ENCODE measurements at regions not wholly inside any gene's neighbourhood (a gene's known extent, or its start where the extent isn't known, plus 50 kb on each side); places are given as distances from the start of the nearest gene placed in this dataset.

DNA sequence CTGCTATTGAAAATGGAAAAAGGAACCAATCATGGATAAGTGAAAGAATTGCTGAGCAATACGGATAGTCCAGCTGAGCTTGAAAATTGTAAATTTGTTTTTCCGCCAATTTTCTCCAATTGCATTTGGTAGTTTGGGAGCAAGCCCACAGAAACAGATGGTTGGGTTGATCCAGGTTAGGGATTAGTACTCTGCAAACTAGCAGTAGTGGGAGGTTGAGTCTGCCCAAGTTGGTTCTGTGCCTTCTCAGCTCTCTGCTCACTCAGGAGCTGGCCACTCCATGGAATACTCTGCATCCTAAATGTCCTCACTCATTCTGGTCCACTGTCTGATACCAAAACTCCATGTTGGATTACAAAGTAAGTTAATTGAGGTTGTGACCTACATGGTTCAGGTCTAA, 361.1 kb upstream of the ATP2B1 start:
- BruUV-seq (replicated peaks): no TSS peak
- ATAC-seq (no peak), DNase-seq (ENCODE audit: low read depth, low spot score) (no peak), FAIRE-seq (no peak)
- no peak overlapping the region for H2AFZ ChIP-seq (ENCODE audit: control insufficient read depth, low read depth, low read length)
- no peaks in the 10 kb centered on the region for H3K9me3 ChIP-seq (replicated peaks; ENCODE audit: control insufficient read depth, insufficient read depth, low read length)
- 90% methylated on average over 2 of the region's 2 CpGs for WGBS (ENCODE audit: insufficient coverage, insufficient replicate concordance, low lambda C conversion rate, missing lambda C conversion rate)
- H3K36me3 ChIP-seq (ENCODE audit: control insufficient read depth in 2 of 2, insufficient read depth in 2 of 2, low read length in 1 of 2): no peaks in the 10 kb centered on the region
- TF ChIP-seq NR2F1 (conservative IDR thresholded peaks at IDR 0.05) (no peak), NFXL1 (IDR thresholded peaks at IDR 0.05; ENCODE audit: borderline replicate concordance) (no peak), SUPT20H (IDR thresholded peaks at IDR 0.05; ENCODE audit: borderline replicate concordance, control insufficient read depth, low read depth, low read length) (no peak), POLR2A (IDR thresholded peaks at IDR 0.05; ENCODE audit: low read depth, low read length) (no peak), HDAC6 (IDR thresholded peaks at IDR 0.05; ENCODE audit: unreplicated experiment) (no peak), HCFC1 (IDR thresholded peaks at IDR 0.05; ENCODE audit: low read length) (no peak), IRF3 (IDR thresholded peaks at IDR 0.05) (no peak), NFYA (IDR thresholded peaks at IDR 0.05; ENCODE audit: borderline replicate concordance, low read depth, low read length) (no peak), MYB (IDR thresholded peaks at IDR 0.05; ENCODE audit: borderline replicate concordance, low read depth, low read length) (no peak), SMARCA5 (IDR thresholded peaks at IDR 0.05) (no peak), CREM (IDR thresholded peaks at IDR 0.05; ENCODE audit: low read depth) (no peak), YY1 (IDR thresholded peaks at IDR 0.05; ENCODE audit: low read depth, low read length) (no peak), E4F1 (IDR thresholded peaks at IDR 0.05; ENCODE audit: borderline replicate concordance, partially characterized antibody) (no peak), RUNX3 (IDR thresholded peaks at IDR 0.05; ENCODE audit: low read length) (no peak), BMI1 (IDR thresholded peaks at IDR 0.05; ENCODE audit: borderline replicate concordance) (no peak), BHLHE40 (IDR thresholded peaks at IDR 0.05; ENCODE audit: borderline replicate concordance in 1 of 2, low read depth in 2 of 2, low read length in 1 of 2) (no peak), TBL1XR1 (IDR thresholded peaks at IDR 0.05; ENCODE audit: low read depth, low read length) (no peak)
- TF ChIP-seq, protein P1, sequence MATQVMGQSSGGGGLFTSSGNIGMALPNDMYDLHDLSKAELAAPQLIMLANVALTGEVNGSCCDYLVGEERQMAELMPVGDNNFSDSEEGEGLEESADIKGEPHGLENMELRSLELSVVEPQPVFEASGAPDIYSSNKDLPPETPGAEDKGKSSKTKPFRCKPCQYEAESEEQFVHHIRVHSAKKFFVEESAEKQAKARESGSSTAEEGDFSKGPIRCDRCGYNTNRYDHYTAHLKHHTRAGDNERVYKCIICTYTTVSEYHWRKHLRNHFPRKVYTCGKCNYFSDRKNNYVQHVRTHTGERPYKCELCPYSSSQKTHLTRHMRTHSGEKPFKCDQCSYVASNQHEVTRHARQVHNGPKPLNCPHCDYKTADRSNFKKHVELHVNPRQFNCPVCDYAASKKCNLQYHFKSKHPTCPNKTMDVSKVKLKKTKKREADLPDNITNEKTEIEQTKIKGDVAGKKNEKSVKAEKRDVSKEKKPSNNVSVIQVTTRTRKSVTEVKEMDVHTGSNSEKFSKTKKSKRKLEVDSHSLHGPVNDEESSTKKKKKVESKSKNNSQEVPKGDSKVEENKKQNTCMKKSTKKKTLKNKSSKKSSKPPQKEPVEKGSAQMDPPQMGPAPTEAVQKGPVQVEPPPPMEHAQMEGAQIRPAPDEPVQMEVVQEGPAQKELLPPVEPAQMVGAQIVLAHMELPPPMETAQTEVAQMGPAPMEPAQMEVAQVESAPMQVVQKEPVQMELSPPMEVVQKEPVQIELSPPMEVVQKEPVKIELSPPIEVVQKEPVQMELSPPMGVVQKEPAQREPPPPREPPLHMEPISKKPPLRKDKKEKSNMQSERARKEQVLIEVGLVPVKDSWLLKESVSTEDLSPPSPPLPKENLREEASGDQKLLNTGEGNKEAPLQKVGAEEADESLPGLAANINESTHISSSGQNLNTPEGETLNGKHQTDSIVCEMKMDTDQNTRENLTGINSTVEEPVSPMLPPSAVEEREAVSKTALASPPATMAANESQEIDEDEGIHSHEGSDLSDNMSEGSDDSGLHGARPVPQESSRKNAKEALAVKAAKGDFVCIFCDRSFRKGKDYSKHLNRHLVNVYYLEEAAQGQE (IDR thresholded peaks at IDR 0.05; ENCODE audit: low read depth, low read length): no peak
- H4K20me1 ChIP-seq (ENCODE audit: control insufficient read depth, insufficient read depth): no peaks in the 10 kb centered on the region
- CTCF ChIA-PET: no interaction called here
- in situ Hi-C loops (cut with MboI) (no loop called here), intact Hi-C loops (cut with micrococcal nuclease; ENCODE audit: unreplicated experiment) (loop anchor here (5.0 kb wide), 1 partner anchor 187 kb away; no protein-coding TSS in a partner anchor)
- H3K27ac ChIP-seq (ENCODE audit: control insufficient read depth, insufficient read depth): no peak overlapping the region
- RAD21 ChIA-PET (ENCODE audit: unreplicated experiment): no interaction called here
- SMC1A ChIA-PET (ENCODE audit: uncharacterized antibody, unreplicated experiment): no interaction called here
- H3K27me3 ChIP-seq (replicated peaks in 1 of 2; ENCODE audit: control insufficient read depth in 2 of 2, insufficient read depth in 2 of 2, low read length in 1 of 2): no peaks in the 10 kb centered on the region
- H3K4me2 ChIP-seq (ENCODE audit: control insufficient read depth, insufficient read depth): no peak overlapping the region
- POLR2A ChIA-PET: no interaction called here
- no peaks in the 10 kb centered on the region; the same call in 1 of the 2 replicates for H3K4me1 ChIP-seq (ENCODE audit: control insufficient read depth, insufficient read depth, low read length)
- no peak overlapping the region for H3K9ac ChIP-seq (ENCODE audit: control insufficient read depth, insufficient read depth, low read length)
- H3K79me2 ChIP-seq (ENCODE audit: control insufficient read depth, insufficient read depth, low read length): no peaks in the 10 kb centered on the region
- no peak overlapping the region for H3K4me3 ChIP-seq

All from GM12878 (cell line).